Fibroblast of lung (primary cell): ENCODE measurements at regions not wholly inside any gene's neighbourhood (a gene's known extent, or its start where the extent isn't known, plus 50 kb on each side); places are given as distances from the start of the nearest gene placed in this dataset.

Experiments
- CTCF ChIP-seq, 2 donors: IDR thresholded peaks in 1 of 2; conservative IDR thresholded peaks in 1 of 2; 1 replicate in 1 of 2; 2 replicates in 1 of 2; pipeline ENCODE4 v1.5.1; 2011 to 2012; ENCODE audit warnings: low read length in 2 of 2, control low read depth in 1 of 2, inconsistent platforms in 1 of 2, low read depth in 1 of 2, mild to moderate bottlenecking in 1 of 2
- EZH2 ChIP-seq: IDR thresholded peaks from 2 replicates; pipeline ENCODE4 v1.5.1; 2012; ENCODE audit warnings: low read length, control low read depth, mild to moderate bottlenecking; ENCODE audit errors: missing control alignments

DNA sequence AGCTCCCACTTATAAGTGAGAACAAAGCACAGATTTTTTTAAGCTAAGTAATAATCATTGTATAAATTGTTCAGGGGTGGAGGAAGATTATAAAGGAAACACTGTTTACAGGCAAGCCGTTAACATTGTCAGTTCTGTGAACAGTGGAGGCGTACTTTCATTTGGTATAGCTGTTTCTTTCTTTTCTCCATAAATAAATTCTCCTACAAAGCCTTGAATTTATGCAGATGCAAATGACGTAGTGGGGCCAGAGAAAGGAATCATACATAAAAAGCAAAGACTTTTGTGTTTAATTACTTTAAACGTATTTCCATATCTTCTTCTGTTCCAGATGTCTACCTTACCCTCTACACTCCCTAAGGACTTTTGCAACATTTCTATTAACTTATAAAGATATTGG, 914.9 kb downstream of the ZPLD1 start:
- no peak for TF ChIP-seq CTCF (conservative IDR thresholded peaks at IDR 0.05 in 1 of 2, IDR thresholded peaks at IDR 0.05 in 1 of 2; ENCODE audit: low read depth in 1 of 2, low read length in 2 of 2)
- no peak for TF ChIP-seq EZH2
